A549 (cell line): ENCODE measurements at regions not wholly inside any gene's neighbourhood (a gene's known extent, or its start where the extent isn't known, plus 50 kb on each side); places are given as distances from the start of the nearest gene placed in this dataset.
"Not testable (repeated sequence)": the region's sequence is repeated elsewhere in the genome, so short reads cannot be mapped to it uniquely, and the experiment has no call there.

ENCODE experiments used
- EP300 ChIP-seq, 2 experiments: fragments of >200 bp; sonication (Bioruptor Twin); formaldehyde crosslinking; IDR thresholded peaks; 2 replicates in 1 of 2; 3 replicates in 1 of 2; pipeline ENCODE4 v1.6.1; 2016 to 2017
- FOSL2 ChIP-seq, 2 experiments: fragments of 450-650 bp in 1 of 2; fragments of >200 bp in 1 of 2; sonication (Bioruptor Twin) in 1 of 2; formaldehyde crosslinking; IDR thresholded peaks; 2 replicates each; pipeline versions ENCODE4 v1.5.0 to v1.6.1; 2016 to 2020; ENCODE audit warnings: mild to moderate bottlenecking in 1 of 2, moderate library complexity in 1 of 2
- FOXS1 ChIP-seq: fragments of 250-450 bp; sonication (Bioruptor Pico); IDR thresholded peaks from 2 replicates; pipeline ENCODE4 v1.5.0; 2020; ENCODE audit warnings: mild to moderate bottlenecking, moderate library complexity
- HDAC2 ChIP-seq: fragments of 200-600 bp; sonication (generic); IDR thresholded peaks from 2 replicates; pipeline ENCODE4 v1.6.1; 2016
- JUN ChIP-seq, 2 experiments: fragments of >200 bp; sonication (Bioruptor Twin); formaldehyde crosslinking; IDR thresholded peaks; 2 replicates in 1 of 2; 3 replicates in 1 of 2; pipeline ENCODE4 v1.6.1; 2016 to 2017
- POLR2A ChIP-seq: IDR thresholded peaks from 2 replicates; pipeline ENCODE4 v1.6.1; 2012; ENCODE audit warnings: mild to moderate bottlenecking, low read length
- TF ChIP-seq, protein P1 (sequence below): fragments of >200 bp; sonication (Bioruptor Twin); formaldehyde crosslinking; IDR thresholded peaks from 3 replicates; pipeline ENCODE4 v1.5.1; 2016
- TF ChIP-seq, protein P2 (sequence below): IDR thresholded peaks from 2 replicates; pipeline ENCODE4 v1.6.1; 2012

DNA sequence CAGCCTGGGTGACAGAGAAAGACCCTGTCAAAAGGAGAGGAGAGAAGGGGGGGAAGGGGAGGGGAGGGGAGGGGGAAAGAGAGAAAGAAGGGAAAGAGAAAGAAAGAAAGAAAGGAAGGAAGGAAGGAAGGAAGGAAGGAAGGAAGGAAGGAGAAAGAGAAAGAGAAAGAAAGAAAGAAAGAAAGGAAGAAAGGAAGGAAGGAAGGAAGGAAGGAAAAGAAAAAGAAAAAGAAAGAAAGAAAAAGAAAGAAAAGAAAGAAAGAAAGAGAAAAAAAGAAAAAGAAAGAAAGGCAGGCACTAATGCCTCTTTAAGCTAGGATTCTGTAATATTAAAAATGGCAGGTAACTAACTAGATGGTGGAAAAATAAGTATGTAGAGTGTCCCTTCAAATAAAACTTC lies 59.8 kb upstream of the ABLIM1 start:
- not testable (repeated sequence) for TF ChIP-seq POLR2A; EP300 (IDR thresholded peaks at IDR 0.05); FOXS1 (CRISPR knock-in tag); HDAC2; FOSL2 (IDR thresholded peaks at IDR 0.05); FOSL2 (CRISPR knock-in tag; IDR thresholded peaks at IDR 0.05); JUN (IDR thresholded peaks at IDR 0.05)
- TF ChIP-seq, protein P1, sequence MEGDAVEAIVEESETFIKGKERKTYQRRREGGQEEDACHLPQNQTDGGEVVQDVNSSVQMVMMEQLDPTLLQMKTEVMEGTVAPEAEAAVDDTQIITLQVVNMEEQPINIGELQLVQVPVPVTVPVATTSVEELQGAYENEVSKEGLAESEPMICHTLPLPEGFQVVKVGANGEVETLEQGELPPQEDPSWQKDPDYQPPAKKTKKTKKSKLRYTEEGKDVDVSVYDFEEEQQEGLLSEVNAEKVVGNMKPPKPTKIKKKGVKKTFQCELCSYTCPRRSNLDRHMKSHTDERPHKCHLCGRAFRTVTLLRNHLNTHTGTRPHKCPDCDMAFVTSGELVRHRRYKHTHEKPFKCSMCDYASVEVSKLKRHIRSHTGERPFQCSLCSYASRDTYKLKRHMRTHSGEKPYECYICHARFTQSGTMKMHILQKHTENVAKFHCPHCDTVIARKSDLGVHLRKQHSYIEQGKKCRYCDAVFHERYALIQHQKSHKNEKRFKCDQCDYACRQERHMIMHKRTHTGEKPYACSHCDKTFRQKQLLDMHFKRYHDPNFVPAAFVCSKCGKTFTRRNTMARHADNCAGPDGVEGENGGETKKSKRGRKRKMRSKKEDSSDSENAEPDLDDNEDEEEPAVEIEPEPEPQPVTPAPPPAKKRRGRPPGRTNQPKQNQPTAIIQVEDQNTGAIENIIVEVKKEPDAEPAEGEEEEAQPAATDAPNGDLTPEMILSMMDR = not testable (repeated sequence)
- TF ChIP-seq, protein P2, sequence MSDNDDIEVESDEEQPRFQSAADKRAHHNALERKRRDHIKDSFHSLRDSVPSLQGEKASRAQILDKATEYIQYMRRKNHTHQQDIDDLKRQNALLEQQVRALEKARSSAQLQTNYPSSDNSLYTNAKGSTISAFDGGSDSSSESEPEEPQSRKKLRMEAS = not testable (repeated sequence)
